Kidney capillary endothelial cell (primary cell): ENCODE measurements at regions not wholly inside any gene's neighbourhood (a gene's known extent, or its start where the extent isn't known, plus 50 kb on each side); places are given as distances from the start of the nearest gene placed in this dataset.

Experiments used
- DNase-seq: peaks from one replicate; pipeline ENCODE4 v3.0.0-alpha.2; 2018; ENCODE audit warnings: low spot score

DNA sequence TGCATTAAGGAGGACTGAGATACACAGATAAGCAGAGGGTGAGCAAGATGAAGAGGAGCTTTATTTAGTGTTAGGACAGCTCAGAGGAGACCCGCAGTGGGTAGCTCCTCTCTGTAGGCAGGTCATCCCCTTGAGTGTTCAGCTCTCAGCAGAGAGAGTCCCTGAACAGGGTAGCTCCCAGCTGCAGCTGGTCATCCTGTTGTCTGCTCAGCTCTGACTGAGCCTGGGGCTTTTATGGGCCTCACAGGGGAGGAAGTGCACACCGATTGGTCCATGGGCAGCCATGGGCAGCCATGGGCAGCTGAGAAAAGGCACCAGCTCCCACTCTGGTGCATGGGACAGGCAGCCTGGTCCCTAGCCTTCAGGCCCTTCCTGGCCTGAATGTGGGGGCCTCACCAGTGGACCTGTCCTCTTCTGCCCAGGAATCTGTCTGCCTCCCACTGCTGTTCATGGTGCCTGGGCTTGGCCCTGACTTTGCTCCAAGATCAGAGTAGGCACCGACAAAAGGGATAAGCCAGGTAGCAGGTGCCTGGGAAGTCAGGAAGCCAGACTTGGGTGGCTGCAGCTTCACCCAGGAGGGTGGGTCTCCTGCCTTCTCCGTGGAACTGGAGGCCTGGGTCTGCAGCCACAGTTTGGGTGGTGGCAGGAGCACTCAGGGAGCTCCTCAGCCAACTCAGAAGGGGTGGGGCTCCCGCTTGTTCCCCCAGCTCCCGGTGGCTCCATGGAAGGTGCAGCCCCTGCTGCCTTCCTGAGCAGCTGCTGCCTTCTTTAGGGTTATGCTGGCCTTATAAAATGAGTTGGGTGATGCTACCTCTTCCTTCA is 54.7 kb downstream of the MYEOV start:
- no peak for DNase-seq

DNA sequence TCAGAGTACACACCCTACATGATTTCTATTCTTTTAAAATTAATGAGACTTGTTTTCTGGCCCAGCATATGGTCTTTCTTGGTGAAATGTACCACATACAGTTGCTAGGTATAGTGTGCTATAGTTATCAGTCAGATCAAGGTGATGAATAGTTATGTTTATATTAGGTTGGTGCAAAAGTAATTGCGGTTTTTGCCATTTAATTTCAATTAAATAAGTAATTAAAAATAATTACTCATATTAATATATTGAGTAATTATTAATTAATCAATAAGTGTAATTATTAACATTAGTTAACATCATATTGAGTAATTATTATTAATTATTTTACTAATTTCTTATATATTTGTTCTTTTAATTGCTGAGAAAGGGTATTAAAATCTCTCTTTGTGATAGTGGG is 56.1 kb downstream of the MYEOV start:
- DNase-seq, result no peak

- DNase-seq, result no peak
These were observed 56.6 kb downstream of the MYEOV start for GRCh38 chr11:69350596-69350995.

DNA sequence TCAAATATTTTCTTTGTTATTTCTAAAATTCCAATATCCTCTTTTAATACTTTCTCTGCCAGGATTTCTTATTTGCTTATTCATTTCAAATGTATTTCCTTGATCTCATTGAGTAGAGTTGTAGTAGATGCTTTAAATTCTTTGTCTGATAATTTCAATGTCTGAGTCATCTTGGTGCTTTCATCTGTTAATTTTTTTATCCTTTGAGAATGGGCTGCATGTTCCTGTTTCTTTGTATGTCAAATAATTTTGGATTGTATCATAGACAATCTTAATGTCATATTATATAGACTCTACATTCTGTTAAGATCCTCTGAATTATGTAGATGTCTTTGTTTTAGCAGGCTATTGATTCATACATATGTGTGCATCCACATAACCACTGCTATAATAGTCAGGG is 57.5 kb downstream of the MYEOV start:
- peak; percentile 84 for DNase-seq

GRCh38 chr11:69352166-69352565 is 58.2 kb downstream of the MYEOV start:
- DNase-seq, result peak; percentile 57

GRCh38 chr11:69352715-69353319 is 58.9 kb downstream of the MYEOV start:
- peak; percentile 98 for DNase-seq

DNA sequence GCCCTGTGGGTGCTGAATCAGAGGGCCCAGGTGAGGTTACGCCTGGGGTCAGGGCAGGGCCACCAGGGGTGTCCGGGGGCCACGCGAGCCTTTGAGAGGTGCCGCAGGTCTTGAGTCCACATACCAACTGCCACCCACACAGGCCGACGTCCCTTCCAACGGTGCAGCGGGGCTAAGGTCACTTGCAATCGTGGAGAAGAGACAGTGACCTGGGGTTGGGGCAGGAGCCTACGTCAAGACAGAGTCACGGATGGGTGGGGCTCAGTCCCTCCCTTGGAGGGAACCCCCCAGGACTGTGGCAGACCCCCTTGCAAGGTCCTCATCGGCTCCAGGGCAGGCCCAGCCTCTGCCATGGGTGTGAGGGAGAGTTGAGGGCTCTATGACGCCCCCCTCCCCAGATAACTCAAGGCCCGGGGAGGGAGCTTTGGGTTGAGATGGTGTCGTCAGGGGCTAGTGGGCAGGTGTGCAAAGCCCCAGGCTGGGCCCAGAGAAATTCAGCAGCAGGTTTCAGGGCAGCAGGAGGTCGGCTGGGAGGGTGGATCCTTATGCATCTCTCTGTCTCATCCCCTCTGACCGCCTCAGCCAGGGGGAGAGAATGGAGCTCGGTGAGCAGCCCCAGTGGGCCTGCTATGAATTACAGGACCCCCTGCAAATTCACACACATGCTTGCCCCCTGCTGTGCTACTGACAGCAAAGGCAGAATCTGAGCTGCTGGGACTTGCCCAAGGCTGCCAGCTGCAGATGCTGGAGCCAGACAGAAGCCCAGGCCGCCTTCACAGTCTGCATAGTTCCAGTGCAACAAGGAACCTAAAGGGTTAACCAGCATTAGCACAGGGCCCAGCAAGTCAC is 60.0 kb downstream of the MYEOV start:
- DNase-seq, result no peak

GRCh38 chr11:69354545-69354897 is 60.6 kb downstream of the MYEOV start:
- DNase-seq, result no peak

GRCh38 chr11:69355346-69355940 is 61.5 kb downstream of the MYEOV start:
- no peak for DNase-seq

DNA sequence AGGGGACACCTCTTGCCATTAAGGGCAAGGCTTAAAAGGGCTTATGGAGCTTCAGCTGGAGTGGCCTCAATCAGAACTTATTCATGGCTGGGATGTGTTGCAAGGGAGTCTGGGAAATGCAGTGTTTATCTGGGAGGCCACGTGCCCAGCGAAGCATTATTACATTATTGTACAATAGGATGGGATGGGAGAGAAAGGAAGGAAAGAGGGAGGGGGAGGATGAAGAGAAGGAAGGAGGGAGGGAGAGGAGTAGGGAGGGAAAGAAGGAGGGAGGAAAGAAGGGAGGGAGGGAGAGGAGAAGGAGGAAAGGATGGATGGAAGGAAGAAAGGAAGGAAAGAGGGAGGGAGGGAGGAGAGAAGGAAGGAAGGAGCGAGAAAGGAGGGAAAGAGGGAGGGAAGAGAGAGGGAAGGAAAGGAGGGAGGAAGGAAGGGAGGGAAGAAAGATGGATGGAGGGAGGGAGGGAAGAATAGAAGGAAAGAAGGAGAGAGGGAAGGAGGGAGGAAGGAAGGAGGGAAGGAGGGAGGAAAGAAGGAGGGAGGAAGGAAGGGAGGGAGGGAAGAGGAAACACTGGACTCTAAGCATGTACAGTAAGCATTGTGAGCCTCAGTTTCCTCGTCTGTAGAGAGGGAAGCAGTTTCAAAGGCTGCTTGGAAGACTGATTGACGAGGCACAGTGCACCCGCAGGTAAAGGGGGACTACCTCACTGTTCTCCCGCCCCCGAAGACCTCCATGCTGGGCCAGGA is 62.2 kb downstream of the MYEOV start:
- no peak for DNase-seq

DNA sequence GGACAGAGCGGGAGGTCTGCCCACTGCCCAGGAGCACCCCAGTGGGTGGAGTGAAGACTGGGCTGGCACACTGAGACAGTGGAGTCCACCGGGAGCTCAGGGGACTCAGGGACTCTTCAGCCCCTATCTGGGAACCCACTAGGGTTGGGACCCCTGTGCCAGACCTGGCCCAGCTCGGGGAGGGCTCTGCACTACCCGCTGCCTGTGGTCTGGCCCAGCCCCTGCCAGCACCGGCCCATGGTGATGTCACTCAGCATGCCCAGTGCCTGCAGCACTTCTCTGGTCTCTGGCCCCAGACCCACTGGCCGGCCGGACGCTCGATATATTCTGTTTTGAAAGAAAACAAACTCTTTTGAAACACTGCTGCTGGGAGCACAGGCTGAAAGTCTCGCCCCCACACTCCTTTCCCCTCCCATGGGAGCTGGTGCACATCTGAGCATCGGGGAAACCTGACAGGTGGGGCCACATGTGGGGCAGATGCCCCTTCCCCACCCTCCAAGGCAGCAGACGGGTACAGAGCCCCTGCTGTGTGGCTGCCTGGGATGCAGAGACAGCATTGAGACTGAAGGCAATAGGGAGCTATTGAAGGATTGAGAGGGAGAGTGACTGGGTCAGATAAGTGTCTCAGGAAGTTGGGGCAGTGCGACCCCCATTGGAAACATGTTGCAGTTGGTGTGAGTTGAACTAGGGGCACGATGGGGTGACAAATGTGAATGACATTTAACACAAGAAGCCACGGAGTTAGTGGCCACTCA is 62.9 kb downstream of the MYEOV start:
- DNase-seq, result no peak

- no peak for DNase-seq
These were observed 63.8 kb downstream of the MYEOV start for GRCh38 chr11:69357458-69358397.

DNA sequence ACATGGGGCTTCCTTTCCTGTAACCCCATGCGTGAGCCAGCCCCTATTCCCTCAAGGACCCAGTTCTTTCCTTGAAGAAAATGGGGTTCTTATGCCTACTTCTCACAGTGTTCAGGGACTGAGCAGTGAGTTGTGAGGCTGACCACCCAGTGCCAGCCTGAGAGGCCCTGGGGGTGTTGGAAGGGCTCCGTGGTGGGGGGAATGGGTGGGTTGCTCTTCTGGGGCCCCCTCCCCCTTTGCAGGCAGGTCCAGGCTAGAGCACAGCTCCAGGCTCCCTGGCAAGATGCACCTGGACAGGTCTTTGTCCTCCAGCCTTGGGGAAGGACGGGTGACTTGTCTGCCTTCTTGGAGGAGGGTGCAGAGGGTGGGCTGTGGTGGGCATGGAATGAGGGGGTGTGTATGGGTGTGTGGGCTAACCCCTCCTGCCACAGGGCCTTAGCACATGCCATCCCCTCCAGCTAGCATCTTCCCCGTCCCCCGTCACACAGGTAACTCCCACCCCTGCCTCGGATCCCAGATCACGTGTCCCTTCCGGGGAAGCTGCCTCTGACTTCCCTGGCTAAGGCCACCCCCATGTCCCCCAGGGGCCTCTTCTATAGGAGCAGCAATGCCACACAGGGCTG is 64.6 kb downstream of the MYEOV start:
- DNase-seq, result no peak

- no peak for DNase-seq
These were observed 66.0 kb downstream of the MYEOV start for GRCh38 chr11:69359735-69360480.

GRCh38 chr11:69360606-69361005 is 66.7 kb downstream of the MYEOV start:
- DNase-seq, result no peak

DNA sequence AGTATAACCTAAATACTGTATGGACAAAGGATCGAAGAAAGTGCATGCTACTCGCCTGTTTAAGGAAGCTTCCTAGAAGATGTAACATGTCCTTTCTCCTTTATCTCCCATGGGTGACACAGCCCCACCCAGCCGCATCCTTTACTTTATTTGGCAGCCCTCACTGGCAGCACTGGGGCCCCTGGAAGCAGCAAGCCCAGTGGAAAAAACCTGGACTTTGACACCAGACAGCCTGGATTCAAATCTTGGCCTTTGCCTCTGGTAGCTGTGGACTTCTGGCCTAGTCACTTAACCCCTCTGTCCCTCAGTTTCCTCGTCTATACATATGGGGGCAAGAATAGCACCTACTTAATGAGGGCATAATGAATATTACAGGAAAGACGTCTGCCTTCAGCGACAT is 67.1 kb downstream of the MYEOV start:
- no peak for DNase-seq

- DNase-seq, result no peak
These were observed 67.5 kb downstream of the MYEOV start for GRCh38 chr11:69361466-69361865.

GRCh38 chr11:69362315-69362714 is 68.4 kb downstream of the MYEOV start:
- no peak for DNase-seq

DNA sequence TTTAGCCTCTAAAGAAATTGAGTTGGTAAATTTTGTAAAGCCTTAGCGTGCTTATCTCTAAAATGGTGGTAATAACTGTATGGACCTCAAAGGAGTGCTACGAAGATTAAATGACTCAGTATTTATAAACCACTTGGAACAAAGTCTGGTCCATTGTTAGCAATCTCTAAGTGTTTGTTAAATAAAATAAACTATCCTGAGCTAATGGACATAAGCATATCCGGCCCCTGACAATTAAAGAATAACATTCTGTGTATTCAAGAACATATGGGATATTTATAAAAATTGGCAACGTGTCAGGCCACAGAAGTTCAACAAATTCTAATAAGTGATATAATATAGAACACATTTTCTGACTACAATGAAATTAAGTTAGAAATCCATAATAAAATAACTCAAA is 71.0 kb downstream of the MYEOV start:
- peak; percentile 16 for DNase-seq
